Ammon's horn (tissue), 1 donor: ENCODE measurements at regions not wholly inside any gene's neighbourhood (a gene's known extent, or its start where the extent isn't known, plus 50 kb on each side); places are given as distances from the start of the nearest gene placed in this dataset.

Source experiments
- DNase-seq: peaks from one replicate; pipeline ENCODE4 v3.0.0-alpha.2; 2016; ENCODE audit warnings: low spot score

DNA sequence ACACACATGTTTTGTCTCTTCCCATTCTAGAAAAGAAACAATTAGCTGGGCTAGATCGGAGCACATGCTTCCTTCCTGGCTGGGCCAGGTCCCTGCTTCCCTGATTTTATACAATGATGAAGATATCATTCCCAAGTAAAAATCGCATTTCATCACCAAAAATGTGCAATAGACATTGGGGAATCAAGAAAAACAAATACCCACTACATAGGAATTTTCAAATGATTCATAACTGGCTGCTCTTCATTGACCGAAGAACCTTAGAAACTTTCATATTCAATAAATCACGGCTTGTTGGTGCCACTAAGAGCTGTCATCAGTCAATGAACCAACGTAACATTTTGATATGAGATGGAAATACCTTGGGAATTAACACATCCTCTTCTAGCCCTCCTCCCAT, 373.6 kb upstream of the TRIB2 start:
- no peak for DNase-seq

DNA sequence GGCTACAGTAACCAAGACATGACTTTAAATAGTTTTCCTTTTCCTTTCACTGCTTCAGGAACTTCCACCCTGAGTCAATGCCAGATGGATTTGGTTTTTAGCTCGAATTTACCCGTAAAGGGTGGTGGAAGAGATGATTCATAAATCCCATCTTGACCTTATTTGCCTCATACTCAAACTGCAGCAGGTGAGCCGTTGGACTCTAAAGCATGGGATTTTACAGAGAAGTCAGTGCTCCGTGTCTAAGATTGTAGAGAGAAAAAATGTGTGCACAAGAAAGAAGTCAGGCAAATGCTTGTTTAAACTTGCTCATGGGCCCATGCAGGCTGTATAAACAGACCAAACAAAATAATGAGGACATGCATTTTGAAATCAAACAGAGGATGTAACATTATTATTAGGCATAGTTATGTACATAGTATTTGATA, 369.7 kb upstream of the TRIB2 start:
- DNase-seq = no peak

DNA sequence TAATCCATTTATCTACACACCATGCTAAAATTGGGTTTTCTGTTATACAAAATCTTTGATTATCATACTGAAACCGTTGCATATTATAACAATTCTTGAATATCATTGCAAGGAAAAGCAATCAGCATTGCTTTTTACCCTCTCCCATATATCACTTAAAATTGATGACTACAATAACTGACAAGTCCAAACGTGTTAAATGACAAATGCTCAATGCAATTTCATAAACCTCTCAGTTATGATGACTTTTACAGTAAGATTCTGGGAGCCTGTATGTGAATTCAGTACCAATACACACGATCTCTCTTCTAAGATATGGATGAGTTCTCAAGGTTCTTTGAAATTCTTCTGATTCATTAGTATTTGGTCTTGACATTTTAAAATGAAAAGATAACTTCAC, 368.5 kb upstream of the TRIB2 start:
- DNase-seq = no peak

DNA sequence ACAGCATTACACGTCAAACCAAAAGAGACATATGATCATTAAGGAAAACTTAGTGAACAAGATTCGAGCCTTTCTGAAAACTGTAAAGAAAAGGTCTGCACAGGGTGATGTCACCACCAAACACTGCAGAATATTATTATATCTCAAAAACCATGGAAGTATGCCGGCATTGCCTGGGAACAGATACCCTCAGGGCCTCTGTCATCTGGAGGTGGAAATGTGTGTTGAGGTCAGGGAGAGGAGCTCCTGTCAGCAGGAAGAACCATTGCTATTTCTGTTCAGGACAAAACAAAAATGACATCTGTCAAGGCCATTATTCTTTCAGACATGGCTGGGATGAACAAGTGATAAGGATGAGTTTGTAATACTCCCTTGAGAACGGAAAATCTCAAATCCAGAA, 365.9 kb upstream of the TRIB2 start:
- no peak for DNase-seq

DNA sequence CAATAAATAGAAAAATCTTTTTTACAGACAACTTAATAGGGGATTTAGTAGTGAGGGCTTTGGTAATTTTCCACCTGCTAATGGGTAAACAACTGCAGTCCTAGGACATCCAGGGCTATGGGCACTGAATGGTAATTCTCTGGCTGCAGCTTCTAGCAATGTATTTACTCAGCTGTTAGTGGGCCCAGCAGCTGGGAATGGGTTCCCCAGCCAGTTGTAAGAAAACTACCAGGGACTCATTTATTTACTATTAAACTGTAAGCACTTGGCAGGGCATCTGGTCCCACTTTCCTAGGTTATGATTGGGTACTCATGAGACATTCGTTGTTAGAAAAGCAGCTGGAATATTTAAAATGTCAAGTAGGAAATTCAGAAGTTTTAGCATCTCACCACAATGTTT, 363.8 kb upstream of the TRIB2 start:
- DNase-seq = no peak

DNA sequence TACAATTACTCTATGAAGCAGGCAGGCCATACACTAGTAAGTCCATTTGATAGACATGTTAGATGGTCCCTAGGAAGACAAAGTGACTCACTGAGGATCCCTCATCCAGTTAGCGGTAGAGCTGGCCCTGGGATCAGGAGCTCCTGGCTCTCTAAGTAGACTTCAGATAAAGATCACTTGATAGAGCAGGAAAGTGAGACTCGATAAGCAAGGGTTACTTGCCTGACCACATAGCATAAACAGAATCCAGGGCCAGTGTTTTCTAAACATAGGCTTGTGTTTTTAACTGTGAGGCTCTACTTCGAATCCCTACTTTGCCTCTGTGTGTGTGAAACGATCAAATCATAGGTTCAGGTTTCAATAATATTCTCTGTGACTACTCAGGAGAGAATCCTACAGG, 355.2 kb upstream of the TRIB2 start:
- no peak for DNase-seq

DNA sequence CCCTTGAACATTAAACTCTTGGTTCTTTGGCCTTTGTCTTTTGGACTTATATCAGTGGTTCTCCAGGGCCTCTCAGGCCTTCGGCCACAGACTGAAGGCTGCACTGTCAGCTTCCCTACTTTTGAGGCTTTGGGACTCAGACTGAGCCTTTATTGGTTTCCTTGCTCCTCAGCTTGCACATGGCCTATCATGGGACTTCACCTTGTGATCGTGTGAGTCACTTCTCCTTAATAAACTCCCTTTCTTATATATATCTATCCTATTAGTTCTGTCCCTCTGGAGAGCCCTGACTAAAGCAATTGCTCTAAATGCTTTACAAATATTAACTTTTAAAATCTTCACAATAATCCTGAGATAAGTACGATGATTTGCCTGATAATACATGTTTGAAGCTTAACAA, 353.6 kb upstream of the TRIB2 start:
- DNase-seq = no peak

DNA sequence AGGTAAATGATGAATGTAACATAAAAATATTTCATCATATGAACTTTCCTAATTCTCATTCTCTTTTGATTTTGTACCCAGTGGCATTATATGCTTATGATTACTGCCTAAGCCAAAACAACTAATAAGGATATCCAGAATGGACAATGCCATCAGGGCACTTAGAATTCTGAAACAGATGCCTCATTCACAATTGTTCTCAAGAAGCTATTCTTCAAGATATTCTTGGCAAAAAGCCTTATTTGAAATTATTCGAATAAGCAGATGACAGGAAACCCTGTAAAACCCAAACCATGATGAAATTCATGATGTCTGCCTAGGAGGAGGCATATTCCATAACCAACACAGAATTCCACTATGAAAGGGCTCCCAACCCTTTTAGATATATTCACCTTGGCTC, 353.2 kb upstream of the TRIB2 start:
- no peak for DNase-seq

DNA sequence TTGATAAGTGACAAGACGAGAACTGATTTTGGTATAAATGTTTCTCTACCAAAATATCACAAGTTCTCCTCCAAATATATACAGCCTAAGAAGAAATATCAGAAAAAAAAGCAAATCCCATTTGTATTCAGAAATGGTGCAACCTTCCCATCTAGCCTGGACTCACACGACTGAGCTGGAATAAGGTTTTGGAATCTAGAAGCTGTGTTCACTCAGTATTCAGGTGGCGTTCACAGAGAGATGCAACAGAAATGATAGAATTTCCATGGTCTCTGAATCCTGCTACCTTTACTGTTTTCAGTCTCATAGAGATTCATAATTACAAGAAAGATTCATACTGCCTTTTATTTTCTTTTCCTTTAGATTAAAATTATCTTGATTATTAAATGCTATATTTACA, 347.2 kb upstream of the TRIB2 start:
- no peak for DNase-seq

DNA sequence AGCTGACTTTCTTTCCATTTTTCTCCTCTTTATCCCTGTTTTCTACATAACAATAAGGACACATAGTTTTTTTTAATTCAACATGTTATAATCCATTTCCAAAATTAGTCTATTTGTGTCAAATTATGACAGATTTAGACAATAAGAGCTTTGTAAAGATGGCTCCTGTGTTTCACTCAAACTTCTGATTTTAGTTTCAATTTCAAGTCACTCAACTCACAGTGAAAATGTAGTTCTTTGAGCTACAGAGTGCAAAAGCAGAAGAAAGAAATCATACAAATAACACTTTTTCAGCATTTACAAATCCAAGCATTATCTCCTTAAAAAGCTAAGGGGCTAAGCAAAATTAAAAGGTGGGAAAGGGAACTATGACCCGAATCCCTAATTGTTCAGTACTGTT, 340.7 kb upstream of the TRIB2 start:
- DNase-seq = no peak

DNA sequence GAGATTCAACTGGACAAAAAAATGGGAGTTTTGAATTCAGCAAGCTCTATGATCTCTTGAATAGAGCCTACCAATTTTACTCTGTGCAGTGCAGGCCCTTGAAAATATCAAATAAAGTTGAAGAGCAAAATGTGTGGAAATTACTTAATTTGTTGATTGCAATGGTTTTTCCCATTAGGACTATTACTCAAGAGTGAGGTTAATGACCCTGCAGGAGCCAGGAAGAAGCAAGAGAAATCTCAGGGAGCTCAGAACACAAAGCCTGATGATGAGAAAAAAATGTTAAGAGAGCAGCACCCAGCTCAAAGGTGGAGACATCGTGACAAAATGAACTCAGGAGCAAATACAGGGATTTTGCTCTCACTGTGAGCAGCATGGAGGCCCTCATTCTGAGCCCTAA, 337.6 kb upstream of the TRIB2 start:
- DNase-seq = no peak

DNA sequence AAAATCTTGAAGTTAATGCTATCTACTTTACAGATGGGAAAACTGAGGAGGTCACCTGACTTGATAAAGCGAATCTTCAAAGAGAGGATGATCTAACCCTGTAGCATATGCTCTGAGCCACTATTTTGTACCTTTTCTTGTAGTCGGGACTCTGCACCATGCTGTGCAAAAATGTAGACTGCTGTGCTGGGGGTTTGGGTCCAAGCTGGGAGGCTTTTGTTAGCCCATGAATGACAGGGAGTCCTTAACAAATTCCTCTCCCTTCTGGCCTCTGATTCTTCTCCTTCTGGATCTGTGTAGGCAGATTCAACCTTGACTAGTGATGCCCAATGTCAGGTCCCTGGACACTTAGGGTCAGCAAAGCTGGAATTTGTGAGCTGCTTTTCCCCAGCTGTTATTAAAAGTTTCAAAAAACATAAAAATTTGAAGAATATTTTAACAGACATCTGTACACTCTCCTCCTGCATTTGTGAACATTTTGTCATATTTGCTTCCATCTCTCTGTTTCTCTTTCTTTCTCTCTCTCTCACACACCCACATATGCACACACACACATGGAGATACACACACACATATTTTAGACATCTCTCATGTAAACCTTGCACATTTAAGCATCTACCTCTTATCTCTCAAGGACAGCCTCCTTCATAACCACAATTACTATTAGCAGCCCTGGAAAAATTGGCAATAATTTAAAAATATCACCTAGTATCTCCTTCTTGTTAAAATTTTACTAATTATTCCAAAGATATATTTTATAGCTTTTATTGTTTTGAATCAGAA, 335.0 kb upstream of the TRIB2 start:
- no peak for DNase-seq

DNA sequence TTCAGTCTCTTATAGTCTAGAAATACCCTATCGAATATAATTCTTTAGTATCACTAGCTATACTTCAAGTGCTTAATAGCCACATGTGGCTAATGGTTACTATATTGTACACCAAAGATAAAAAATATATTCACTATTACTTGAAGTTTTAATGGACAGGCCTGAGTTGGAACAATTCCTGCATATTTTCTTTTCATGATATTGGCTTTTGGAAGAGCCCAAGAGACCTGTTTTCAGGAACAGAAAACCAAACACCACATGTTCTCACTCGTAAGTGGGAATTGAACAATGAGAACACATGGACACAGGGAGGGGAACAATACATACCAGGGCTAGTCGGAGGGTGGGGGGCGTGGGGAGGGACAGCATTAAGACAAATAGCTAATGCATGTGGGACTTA, 334.4 kb upstream of the TRIB2 start:
- no peak for DNase-seq

DNA sequence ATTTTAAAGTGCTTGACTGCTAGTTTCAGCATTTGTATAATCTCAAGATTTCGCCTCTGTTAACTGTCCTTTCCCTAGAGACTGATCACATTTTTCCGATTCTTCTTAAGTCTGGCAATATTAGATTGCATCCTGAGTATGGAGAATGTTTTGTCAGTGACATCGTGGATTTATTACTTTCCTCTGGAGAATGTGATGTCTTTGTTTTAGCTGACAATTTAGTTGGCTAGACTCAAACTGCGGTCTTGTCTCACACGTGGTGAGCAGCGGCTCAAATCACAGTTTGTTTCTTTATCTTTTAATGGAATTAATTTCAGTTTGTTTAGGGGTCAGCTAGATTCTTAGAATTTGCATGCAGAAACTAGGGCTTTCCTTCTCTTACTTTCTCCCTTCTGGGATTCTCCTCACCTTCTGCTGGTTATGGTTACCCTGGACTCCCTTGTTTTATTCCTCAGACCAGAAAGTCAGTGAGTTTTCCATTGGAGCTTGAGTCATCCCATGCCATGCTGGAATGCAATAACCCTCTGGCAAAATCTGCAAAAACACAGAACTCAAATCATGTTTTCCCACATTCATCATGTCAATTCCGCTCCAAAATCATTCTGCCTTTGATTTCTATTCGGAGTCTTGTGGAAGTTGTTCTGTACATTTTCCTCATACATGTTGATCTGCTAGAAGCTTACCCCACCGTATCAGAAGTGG, 327.2 kb upstream of the TRIB2 start:
- DNase-seq = no peak

DNA sequence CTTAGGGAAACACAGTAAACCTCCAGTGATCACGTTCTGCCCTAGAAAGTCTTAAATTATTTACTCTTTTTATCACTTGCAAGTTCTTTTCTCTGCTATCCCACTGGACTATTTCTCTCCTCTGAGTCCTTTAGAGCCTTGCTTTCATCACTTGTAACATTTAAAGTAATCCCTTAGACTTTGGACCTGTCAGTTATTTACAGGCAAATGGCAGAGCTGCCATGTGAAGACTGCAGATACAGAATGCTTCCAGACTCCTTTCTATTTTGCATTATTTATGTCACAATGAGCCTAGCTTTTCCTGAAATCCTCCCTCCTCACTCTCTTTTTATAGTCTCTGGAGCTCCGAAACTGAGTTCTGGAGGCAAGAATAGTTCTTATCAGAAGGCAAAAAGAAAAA, 325.6 kb upstream of the TRIB2 start:
- no peak for DNase-seq

DNA sequence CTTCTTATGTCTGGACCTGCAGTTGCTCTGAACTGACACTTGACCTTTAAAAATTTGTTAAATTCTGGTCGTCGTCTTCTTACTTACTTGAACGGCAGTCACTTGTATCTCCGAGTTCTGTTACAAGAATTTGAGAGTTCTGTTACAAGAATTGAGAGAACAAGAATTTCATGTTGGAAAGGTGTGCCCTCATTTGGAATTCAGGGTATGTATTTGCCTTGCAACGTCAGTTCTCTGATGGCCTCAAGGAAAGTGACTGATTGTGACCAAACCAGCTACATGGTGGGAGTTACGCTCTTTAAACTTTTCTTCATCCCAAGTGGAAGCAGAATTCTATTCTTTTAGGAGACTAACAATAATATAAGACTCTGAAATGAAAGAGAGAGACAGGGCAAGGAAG, 320.0 kb upstream of the TRIB2 start:
- DNase-seq = no peak

DNA sequence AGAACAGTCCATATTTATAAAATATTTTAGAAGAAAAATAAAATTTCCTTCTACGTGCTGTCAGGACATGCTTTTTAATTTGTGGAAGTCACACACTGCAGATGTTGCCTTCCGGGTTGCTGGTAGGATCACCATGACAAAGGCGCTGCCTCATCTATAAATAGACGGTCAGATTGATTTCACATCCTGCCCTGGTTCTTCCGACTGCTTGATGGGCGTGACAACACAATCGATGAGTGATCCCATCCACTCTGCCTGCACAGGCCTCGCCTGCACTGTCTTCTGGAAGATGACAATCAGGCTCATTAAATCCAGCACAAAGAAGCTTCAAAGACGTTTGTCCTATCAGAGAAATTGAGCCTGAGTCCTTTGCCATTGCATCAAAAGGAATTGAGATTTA, 318.9 kb upstream of the TRIB2 start:
- DNase-seq = no peak

DNA sequence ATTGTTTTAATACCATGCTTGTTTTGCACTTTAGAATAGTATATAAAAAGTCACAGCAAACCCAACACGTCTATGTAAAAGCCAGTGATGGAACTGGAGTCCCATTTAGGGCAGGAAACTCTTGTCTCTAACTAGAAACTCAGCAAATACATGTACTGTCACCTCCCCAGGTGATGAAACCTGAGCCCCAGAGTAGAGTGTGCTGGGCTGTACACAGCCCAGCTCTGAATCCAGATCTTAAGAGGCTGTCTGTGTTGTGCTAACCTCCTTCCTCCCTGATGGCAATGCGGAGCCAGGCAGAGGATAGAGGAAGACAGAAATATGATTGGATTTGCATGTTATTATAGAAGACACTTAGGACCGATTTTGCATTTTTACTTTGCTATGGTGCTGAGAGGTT, 317.5 kb upstream of the TRIB2 start:
- no peak for DNase-seq

DNA sequence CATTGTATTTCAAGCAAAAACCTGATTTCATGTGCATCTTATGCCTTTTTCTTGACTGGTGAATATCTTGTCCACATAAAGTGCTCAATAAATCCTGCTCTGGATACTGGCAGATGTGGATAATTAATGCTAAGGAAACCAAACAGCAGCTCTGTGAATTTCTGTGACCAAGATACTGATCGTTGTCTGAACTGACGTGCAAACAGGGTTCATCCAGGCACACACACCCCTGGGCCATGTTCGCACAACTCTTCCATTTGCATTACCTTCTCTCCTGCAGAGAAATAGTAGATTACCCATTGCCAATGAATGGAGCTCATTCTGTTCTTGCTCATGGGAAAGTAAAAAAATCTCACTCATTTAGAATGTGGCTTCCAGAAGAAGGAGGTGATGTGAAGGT, 316.2 kb upstream of the TRIB2 start:
- DNase-seq = no peak

DNA sequence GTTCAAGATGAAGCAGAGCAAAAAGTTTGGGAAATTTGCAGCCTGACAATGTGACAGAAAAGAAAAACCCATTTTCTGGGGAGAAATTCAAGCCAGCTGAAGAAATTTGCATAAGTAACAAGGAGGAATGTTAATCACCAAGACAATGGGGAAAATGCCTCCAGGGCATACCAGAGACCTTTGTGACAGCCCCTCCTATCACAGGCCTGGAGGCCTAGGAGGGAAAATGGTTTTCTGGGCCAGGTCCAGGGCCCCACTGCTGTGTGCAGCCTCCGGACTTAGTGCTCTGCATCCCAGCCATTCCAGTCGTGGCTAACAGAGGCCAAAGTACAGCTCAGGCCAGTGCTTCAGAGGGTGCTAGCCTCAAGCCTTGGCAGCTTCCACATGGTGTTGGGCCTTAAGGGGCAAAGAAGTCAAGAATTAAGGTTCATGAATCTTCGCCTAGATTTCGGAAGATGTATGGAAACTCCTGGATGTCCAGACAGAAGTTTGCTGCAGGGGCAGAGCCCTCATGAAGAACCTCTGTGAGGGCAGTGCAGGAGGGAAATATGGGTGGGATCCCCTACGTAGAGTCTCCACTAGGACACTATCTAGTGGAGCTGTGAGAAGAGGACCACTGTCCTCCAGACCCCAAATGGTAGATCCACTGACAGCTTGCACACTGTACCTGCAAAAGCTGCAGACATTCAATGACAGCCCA, 314.1 kb upstream of the TRIB2 start:
- DNase-seq = no peak

DNA sequence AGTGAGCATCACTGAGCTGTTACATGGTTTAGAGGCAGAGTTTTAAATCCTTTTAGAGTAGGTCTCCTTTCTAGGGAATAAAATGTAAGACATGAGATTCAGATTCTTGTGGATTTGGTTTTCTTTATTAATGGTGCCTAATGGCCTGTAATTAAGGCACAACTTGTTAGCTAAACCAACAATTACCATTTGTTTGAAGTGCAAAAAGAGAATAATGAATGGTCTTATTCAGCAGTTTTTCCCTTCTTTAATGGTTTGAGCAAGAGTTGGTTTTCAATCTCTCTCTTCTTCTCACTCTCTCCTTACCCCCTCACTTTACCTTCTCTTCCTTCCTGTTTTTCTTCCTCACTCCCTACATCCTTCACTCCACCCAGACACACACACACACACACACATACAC, 312.2 kb upstream of the TRIB2 start:
- DNase-seq = no peak

DNA sequence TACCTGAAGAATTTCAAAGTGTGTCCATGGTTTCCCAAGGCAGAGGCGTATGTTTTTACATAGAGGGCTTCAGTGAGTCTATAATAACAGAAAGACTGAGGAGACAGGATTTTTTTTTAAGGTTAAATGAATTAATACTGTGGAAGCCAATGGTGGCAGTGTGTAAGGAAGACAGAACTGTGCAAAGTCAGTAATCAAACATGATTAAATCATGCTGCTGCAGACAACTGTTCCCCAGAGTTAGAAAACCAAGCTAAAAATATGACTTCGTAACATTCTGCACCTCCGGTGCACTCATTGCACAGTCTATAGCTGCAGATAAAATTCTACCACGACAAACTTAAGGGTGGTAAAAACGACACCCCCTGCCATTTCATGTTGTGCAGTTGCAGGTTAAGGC, 309.6 kb upstream of the TRIB2 start:
- no peak for DNase-seq

DNA sequence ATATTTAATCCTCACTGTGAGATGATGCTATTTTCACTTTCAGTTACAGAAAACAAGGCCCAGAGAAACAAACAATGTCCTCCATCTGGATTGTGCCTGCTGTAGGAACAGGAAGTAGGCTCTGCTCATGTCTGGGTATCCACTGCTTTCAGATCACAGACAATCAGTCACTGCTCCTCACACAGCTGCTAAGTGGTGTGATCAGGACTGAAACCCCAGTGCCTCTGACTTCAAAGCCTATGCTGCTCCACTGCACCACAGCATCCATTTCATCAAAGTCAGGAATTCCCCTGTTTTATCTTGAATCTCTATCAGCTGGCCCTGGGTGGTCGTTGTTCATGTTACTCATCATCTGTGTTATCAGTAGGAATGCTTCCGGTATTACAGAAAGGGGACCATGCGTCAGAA, 303.8 kb upstream of the TRIB2 start:
- DNase-seq = no peak
